Activated naive CD8-positive, alpha-beta T cell (primary cell): ENCODE measurements at regions not wholly inside any gene's neighbourhood (a gene's known extent, or its start where the extent isn't known, plus 50 kb on each side); places are given as distances from the start of the nearest gene placed in this dataset.

ENCODE experiments used
- H3K27ac Mint-ChIP-seq: one replicate; pipeline ENCODE4 v1.8.0; 2021; ENCODE audit warnings: mixed read lengths
- H3K27me3 Mint-ChIP-seq: one replicate; pipeline ENCODE4 v1.8.0; 2021; ENCODE audit warnings: mixed read lengths
- H3K36me3 Mint-ChIP-seq: one replicate; pipeline ENCODE4 v1.8.0; 2021; ENCODE audit warnings: mixed read lengths
- H3K4me1 Mint-ChIP-seq: one replicate; pipeline ENCODE4 v1.8.0; 2021; ENCODE audit warnings: low read depth, mixed read lengths
- H3K4me3 Mint-ChIP-seq: one replicate; pipeline ENCODE4 v1.8.0; 2021; ENCODE audit warnings: mild to moderate bottlenecking, mixed read lengths
- H3K9me3 Mint-ChIP-seq: one replicate; pipeline ENCODE4 v1.8.0; 2021; ENCODE audit warnings: low read depth, mixed read lengths

GRCh38 chr2:37858725-37859267 lies 66.3 kb upstream of the RMDN2 start:
- Mint-ChIP-seq H3K9me3 (peaks cover 3% of the 10 kb centered on the region), H3K4me3 (no peak overlapping the region), H3K4me1 (no peaks in the 10 kb centered on the region), H3K27me3 (peaks cover 13% of the 10 kb centered on the region), H3K27ac (peak overlapping the region; percentile 18), H3K36me3 (peaks cover 2% of the 10 kb centered on the region)

- Mint-ChIP-seq H3K4me3 (no peak overlapping the region), H3K4me1 (no peaks in the 10 kb centered on the region), H3K36me3 (peaks cover 2% of the 10 kb centered on the region), H3K27me3 (peaks cover 17% of the 10 kb centered on the region), H3K9me3 (peaks cover 3% of the 10 kb centered on the region), H3K27ac (no peak overlapping the region)
Observed at GRCh38 chr2:37862620-37863019, 62.5 kb upstream of the RMDN2 start.

GRCh38 chr2:37864217-37864616 lies 60.9 kb upstream of the RMDN2 start:
- H3K27ac Mint-ChIP-seq: no peak overlapping the region
- peaks cover 2% of the 10 kb centered on the region for H3K36me3 Mint-ChIP-seq
- H3K9me3 Mint-ChIP-seq: peaks cover 3% of the 10 kb centered on the region
- peaks cover 17% of the 10 kb centered on the region for H3K27me3 Mint-ChIP-seq
- H3K4me1 Mint-ChIP-seq: no peaks in the 10 kb centered on the region
- H3K4me3 Mint-ChIP-seq: no peak overlapping the region

GRCh38 chr2:37865640-37866039 lies 59.4 kb upstream of the RMDN2 start:
- Mint-ChIP-seq H3K27ac (no peak overlapping the region), H3K4me3 (no peak overlapping the region), H3K9me3 (no peaks in the 10 kb centered on the region), H3K36me3 (peaks cover 2% of the 10 kb centered on the region), H3K27me3 (peaks cover 17% of the 10 kb centered on the region), H3K4me1 (peaks cover 5% of the 10 kb centered on the region)

GRCh38 chr2:37866171-37866934 lies 58.7 kb upstream of the RMDN2 start:
- Mint-ChIP-seq H3K36me3 (peaks cover 2% of the 10 kb centered on the region), H3K27me3 (peaks cover 17% of the 10 kb centered on the region), H3K27ac (peak overlapping the region; percentile 22), H3K9me3 (no peaks in the 10 kb centered on the region), H3K4me1 (peaks cover 12% of the 10 kb centered on the region), H3K4me3 (no peak overlapping the region)

GRCh38 chr2:37867166-37867565 lies 57.9 kb upstream of the RMDN2 start:
- Mint-ChIP-seq H3K27ac (no peak overlapping the region), H3K4me1 (peaks cover 20% of the 10 kb centered on the region), H3K36me3 (peaks cover 2% of the 10 kb centered on the region), H3K9me3 (no peaks in the 10 kb centered on the region), H3K4me3 (no peak overlapping the region), H3K27me3 (peaks cover 13% of the 10 kb centered on the region)

GRCh38 chr2:37868866-37869265 lies 56.2 kb upstream of the RMDN2 start:
- no peaks in the 10 kb centered on the region for H3K9me3 Mint-ChIP-seq
- no peak overlapping the region for H3K4me3 Mint-ChIP-seq
- H3K27me3 Mint-ChIP-seq: peaks cover 4% of the 10 kb centered on the region
- H3K4me1 Mint-ChIP-seq: peaks cover 36% of the 10 kb centered on the region
- H3K27ac Mint-ChIP-seq: no peak overlapping the region
- no peaks in the 10 kb centered on the region for H3K36me3 Mint-ChIP-seq

GRCh38 chr2:37869304-37869703 lies 55.8 kb upstream of the RMDN2 start:
- Mint-ChIP-seq H3K9me3 (no peaks in the 10 kb centered on the region), H3K36me3 (no peaks in the 10 kb centered on the region), H3K4me3 (no peak overlapping the region), H3K27ac (no peak overlapping the region), H3K4me1 (peaks cover 36% of the 10 kb centered on the region), H3K27me3 (peaks cover 2% of the 10 kb centered on the region)

- Mint-ChIP-seq H3K27ac (no peak overlapping the region), H3K36me3 (no peaks in the 10 kb centered on the region), H3K9me3 (no peaks in the 10 kb centered on the region), H3K4me1 (peaks cover 36% of the 10 kb centered on the region), H3K27me3 (peaks cover 2% of the 10 kb centered on the region), H3K4me3 (no peak overlapping the region)
Observed at GRCh38 chr2:37869771-37870170, 55.3 kb upstream of the RMDN2 start.

- H3K27me3 Mint-ChIP-seq: no peaks in the 10 kb centered on the region
- peaks cover 36% of the 10 kb centered on the region for H3K4me1 Mint-ChIP-seq
- H3K4me3 Mint-ChIP-seq: no peak overlapping the region
- peak overlapping the region; percentile 99 for H3K27ac Mint-ChIP-seq
- no peaks in the 10 kb centered on the region for H3K9me3 Mint-ChIP-seq
- H3K36me3 Mint-ChIP-seq: no peaks in the 10 kb centered on the region
Observed at GRCh38 chr2:37870829-37871228, 54.3 kb upstream of the RMDN2 start.

GRCh38 chr2:37871456-37872191 lies 53.5 kb upstream of the RMDN2 start:
- Mint-ChIP-seq H3K36me3 (no peaks in the 10 kb centered on the region), H3K4me1 (peaks cover 36% of the 10 kb centered on the region), H3K9me3 (no peaks in the 10 kb centered on the region), H3K27me3 (no peaks in the 10 kb centered on the region), H3K27ac (peak overlapping the region; percentile 99), H3K4me3 (peak overlapping the region; percentile 80)

GRCh38 chr2:37872192-37872750 lies 52.8 kb upstream of the RMDN2 start:
- Mint-ChIP-seq H3K4me3 (peak overlapping the region; percentile 80), H3K27me3 (no peaks in the 10 kb centered on the region), H3K36me3 (no peaks in the 10 kb centered on the region), H3K9me3 (no peaks in the 10 kb centered on the region), H3K27ac (peak overlapping the region; percentile 99), H3K4me1 (peaks cover 37% of the 10 kb centered on the region)

- H3K27me3 Mint-ChIP-seq: no peaks in the 10 kb centered on the region
- peak overlapping the region; percentile 99 for H3K27ac Mint-ChIP-seq
- H3K36me3 Mint-ChIP-seq: no peaks in the 10 kb centered on the region
- H3K4me3 Mint-ChIP-seq: no peak overlapping the region
- H3K9me3 Mint-ChIP-seq: no peaks in the 10 kb centered on the region
- H3K4me1 Mint-ChIP-seq: peaks cover 40% of the 10 kb centered on the region
Observed at GRCh38 chr2:37873229-37873628, 51.9 kb upstream of the RMDN2 start.

GRCh38 chr2:37873749-37874330 lies 51.2 kb upstream of the RMDN2 start:
- Mint-ChIP-seq H3K4me3 (no peak overlapping the region), H3K27ac (peak overlapping the region; percentile 99), H3K9me3 (no peaks in the 10 kb centered on the region), H3K36me3 (no peaks in the 10 kb centered on the region), H3K27me3 (no peaks in the 10 kb centered on the region), H3K4me1 (peaks cover 40% of the 10 kb centered on the region)

- Mint-ChIP-seq H3K9me3 (no peaks in the 10 kb centered on the region), H3K27me3 (no peaks in the 10 kb centered on the region), H3K4me3 (no peak overlapping the region), H3K27ac (no peak overlapping the region), H3K4me1 (peaks cover 40% of the 10 kb centered on the region), H3K36me3 (no peaks in the 10 kb centered on the region)
Observed at GRCh38 chr2:37874470-37874869, 50.6 kb upstream of the RMDN2 start.
